GM12891 (cell line): ENCODE measurements at regions not wholly inside any gene's neighbourhood (a gene's known extent, or its start where the extent isn't known, plus 50 kb on each side); places are given as distances from the start of the nearest gene placed in this dataset.

ENCODE experiments used
- DNase-seq: peaks from one replicate; pipeline ENCODE4 v3.0.0; 2011; ENCODE audit warnings: low spot score; ENCODE audit not compliant: insufficient read length
- FAIRE-seq: peaks from 2 replicates; lab custom pipeline; 2011; peaks lifted over from hg19 to GRCh38; lab: Jason Lieb, UNC
- PAX5 ChIP-seq: IDR thresholded peaks from 2 replicates; pipeline ENCODE4 v1.6.1; 2011; ENCODE audit warnings: low read length, moderate library complexity, mild to moderate bottlenecking; ENCODE audit not compliant: insufficient read depth, severe bottlenecking
- POLR2A ChIP-seq: IDR thresholded peaks from 2 replicates; pipeline ENCODE4 v1.6.1; 2011; ENCODE audit warnings: low read depth, low read length, control low read depth
- POLR2AphosphoS5 ChIP-seq: IDR thresholded peaks from 2 replicates; pipeline ENCODE4 v1.6.1; 2011; ENCODE audit warnings: low read depth, low read length, control low read depth
- POU2F2 ChIP-seq: IDR thresholded peaks from 2 replicates; pipeline ENCODE4 v1.6.1; 2011; ENCODE audit warnings: low read depth, mild to moderate bottlenecking, control low read depth, low read length, moderate library complexity
- SPI1 ChIP-seq: IDR thresholded peaks from 2 replicates; pipeline ENCODE4 v1.6.1; 2011; ENCODE audit warnings: low read depth, low read length, control low read depth
- TAF1 ChIP-seq: IDR thresholded peaks from 2 replicates; pipeline ENCODE4 v1.6.1; 2011; ENCODE audit warnings: low read depth, low read length, control low read depth

DNA sequence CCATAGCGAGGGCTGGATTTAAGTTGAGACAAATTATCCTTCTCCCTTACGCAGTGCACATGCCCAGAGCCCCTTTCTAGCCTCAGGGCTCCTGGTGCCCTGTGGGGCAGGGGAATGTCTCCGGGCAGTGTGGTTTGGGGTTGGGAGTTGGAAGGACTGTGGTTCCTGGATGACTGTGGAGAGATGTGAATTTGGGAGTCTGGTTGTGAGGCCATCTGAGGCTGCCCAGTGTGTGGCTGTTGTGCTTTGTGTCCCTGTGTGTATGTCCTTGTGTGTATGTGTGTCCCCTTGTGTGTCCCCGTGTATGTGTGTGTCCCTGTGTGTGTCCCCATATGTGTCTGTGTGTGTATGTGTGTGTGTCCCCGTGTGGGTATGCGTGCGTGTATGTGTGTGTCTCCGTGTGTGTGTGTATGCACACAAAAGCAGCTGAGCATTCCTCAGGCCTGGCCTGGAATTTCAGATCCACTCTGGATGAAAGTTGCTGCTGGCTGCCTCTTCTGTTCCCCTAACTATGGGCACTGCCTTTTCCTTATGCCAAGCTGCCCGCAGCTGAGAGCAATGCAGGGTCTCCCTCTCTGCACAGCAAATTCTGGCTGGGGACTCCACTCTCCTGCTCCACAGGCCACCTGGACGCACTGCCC is 65.4 kb downstream of the UBIAD1 start:
- TF ChIP-seq SPI1 (no peak), POLR2A (no peak), PAX5 (no peak), POLR2AphosphoS5 (no peak), TAF1 (no peak), POU2F2 (no peak)
- DNase-seq, result no peak
- FAIRE-seq, result no peak

DNA sequence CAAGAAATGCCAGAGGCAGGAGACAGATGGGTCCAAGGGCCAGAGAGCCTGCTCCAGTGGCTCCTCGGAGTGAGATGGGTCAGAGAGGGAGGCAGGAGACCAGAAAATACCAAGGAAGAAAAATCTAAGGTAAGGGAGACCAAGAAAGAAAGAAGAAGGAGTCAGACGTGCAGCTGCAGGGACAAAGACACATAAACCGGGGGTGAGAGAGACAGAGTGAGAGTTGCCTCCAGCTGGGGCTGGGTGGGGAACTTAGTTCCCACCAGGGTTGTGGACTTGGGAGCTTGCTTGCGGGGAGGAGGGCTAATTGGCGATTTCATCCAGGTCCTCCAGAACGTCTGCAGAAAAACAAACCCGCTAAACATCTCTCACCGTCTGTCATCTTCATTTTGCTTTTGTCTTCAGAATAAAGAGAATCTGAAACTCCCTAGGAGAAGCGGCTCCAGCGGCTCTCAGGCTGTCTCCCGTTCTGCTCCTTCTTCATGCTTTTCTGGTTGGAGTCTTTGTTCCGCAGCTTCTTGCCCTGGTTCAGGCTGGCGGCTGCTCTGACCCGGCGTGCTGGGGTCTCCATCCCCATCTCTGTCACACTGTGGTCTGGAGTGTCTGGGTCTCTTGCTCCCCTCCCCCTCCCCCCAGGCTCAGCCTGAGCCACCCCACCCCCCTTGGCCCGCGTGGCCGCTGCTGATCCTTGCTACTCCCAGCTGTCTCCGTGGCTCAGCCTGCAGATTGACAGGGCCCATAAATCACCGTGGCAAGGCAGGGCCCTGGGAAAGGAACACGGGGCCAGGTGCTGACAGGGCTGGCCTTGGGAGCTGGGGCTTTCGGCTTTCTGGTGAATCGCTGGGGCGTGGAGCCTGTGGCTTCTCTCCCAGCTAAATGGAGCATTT is 66.6 kb downstream of the UBIAD1 start:
- DNase-seq (no peak), FAIRE-seq (no peak)
- TF ChIP-seq POLR2AphosphoS5 (no peak), TAF1 (no peak), POU2F2 (no peak), SPI1 (no peak), POLR2A (no peak), PAX5 (no peak)

DNA sequence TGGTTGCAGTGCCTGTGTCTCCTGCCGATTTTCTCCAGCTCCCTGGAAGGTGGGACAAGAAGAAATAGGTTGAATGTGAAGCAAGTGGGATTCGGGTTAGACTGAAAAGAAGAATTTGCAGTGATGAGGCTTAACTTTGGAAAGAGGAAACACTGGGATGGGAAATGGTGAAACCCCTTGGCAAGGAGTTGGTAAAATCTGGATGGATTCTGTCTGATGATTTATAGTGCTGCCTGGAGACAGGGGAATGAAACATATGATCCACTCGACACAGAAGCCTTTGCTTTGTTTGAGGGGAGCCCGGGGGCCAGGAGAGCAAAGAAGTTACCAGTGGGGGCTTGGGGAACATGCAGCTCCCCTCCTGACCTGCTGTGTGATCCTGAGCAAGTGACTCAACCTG is 67.2 kb downstream of the UBIAD1 start:
- FAIRE-seq, result no peak
- TF ChIP-seq POLR2A (no peak), POU2F2 (no peak), POLR2AphosphoS5 (no peak), PAX5 (no peak), SPI1 (no peak), TAF1 (no peak)
- DNase-seq, result no peak

DNA sequence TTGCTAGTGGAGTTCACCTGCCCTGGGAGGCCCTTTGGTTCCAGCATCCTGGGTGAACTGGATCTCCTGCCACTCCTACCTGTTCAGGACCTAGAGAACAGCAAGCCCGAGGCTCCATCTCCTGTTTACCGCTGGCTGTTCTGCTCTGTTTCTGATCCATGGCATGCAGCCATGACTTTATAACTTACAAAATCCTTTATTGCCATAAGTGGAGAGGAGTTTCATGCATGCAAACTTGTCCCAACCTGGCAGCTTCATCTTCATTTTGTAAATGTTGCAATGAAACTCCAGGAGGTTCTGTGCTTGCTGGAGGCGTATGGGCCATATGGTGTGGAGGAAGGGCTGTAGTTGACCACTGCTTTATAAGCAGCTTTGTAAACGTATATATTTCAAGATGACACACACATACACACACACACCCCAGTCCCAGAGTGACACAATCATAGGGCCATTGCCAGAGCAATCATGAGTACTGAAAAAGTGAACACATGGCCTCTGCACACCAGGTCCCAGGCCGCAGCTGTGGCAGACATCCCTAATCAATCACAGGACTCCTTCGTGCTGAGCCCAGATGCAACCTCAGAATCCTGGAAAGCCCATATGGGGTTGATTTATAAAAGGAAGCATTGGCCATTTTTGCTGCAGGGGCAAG is 69.0 kb downstream of the UBIAD1 start:
- TF ChIP-seq POU2F2, result no peak
- TF ChIP-seq TAF1, result no peak
- no peak for TF ChIP-seq POLR2A
- TF ChIP-seq POLR2AphosphoS5, result no peak
- no peak for TF ChIP-seq SPI1
- TF ChIP-seq PAX5, result no peak
- no peak for DNase-seq
- no peak for FAIRE-seq

DNA sequence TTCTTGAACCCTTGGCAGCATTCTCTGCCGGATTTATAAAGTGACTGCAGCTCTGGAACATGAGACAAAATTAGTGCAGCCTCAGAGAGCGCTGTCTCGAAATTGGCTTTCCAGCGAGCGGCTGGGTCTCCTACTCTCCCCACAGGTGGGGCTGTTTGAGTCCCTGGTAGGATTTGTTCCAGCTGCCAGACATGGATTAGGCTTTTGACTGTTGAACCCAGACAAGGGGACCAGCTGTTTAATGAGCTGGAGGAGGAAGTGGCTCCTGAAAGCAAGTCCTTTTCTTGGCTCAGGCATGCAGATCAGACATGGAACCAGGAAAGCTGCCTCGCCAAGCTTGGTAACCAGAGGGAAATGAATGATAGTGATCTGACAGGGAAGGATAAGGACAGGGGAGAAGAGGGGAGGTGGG is 69.6 kb downstream of the UBIAD1 start:
- FAIRE-seq, result no peak
- DNase-seq, result no peak
- no peak for TF ChIP-seq SPI1
- TF ChIP-seq POU2F2, result no peak
- no peak for TF ChIP-seq PAX5
- TF ChIP-seq POLR2A, result no peak
- no peak for TF ChIP-seq TAF1
- no peak for TF ChIP-seq POLR2AphosphoS5

DNA sequence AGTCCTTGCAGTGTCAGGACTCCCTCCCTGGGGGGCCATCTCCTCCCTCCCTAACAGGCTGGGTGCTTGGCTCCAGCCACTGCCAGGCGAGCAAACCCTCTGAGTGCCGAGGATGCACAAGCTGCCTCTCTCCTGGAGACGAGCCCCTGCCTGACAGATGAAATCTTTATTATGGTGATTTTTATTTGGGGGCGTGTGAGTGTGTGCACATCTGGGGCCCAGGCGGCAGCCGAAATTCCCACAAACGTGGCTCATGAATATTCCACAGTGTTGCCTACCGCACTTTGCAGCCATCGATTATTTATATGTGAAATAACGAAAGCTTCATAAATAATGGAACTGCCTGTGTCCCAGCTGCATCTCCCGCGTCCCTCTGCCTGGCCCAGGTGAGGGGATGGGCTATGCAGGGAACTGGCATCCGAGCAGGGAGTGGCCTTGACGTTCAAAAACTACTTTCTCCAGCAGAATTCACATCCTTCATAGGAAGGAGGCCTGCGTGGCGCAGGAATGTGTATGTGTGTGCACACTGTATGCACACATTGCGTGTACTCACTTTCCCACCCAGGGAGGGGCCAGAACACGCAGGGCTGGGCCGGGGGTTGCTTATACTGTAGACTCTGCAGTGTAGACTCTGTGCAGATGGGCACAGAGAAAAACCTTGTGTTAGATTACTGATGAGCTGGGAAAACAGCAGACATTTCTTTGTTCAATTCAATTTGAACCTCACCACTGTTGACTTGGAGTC is 73.1 kb downstream of the UBIAD1 start:
- TF ChIP-seq POLR2AphosphoS5, result no peak
- TF ChIP-seq TAF1, result no peak
- no peak for TF ChIP-seq SPI1
- TF ChIP-seq PAX5, result no peak
- TF ChIP-seq POLR2A, result no peak
- TF ChIP-seq POU2F2, result no peak
- no peak for FAIRE-seq
- DNase-seq, result no peak

DNA sequence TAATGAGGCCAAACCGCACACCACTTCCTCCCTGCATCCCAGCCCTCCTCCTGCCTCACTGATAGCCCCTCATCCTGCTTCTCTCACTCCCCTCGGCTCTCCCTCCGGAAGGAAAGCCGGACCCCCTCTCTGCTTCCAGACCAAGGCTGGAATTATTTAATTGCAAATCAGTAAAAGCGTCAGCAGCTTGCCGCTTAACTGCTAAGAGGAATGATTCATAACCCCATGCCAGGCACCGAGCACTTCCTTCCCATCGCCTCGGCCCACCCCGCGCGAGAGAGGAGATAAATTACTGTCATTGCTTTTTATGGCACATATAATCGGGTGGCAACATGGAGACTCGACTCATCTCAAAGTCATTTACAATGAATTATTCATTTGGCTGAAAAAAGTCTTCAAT is 77.3 kb downstream of the UBIAD1 start:
- TF ChIP-seq PAX5 (no peak), POU2F2 (no peak), POLR2AphosphoS5 (no peak), TAF1 (no peak), SPI1 (no peak), POLR2A (no peak)
- DNase-seq (no peak), FAIRE-seq (no peak)

DNA sequence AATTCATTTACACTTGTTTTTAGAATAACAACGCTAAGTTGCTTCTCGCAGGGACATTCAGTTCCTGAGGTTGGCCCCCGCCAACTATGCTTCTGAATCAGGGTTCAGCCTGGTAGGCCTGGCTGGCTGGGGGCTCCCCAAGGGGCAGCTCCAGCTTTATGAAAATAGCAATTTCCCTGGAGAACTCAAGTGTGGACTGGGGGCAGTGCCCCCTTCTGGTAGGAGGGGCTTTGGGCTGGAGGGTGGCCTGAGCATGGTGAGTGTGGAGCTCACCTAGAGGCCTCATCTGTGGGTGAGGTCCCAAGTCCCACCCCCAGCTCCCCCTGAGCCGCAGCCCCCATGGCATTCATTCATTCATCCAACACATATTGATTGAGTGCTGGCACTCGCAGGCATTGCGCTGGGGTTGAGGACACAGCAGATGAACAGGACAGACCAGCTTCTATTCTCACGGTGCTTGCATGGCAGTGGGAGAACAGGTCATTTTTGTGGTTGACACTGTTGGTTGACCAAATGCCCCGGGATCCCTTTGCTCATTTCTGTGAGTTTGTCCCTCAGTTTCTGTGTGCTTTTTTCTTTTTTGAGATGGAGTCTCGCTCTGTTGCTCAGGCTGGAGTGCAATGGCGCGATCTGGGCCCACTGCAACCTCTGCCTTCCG is 79.2 kb downstream of the UBIAD1 start:
- TF ChIP-seq PAX5, result no peak
- no peak for TF ChIP-seq POLR2AphosphoS5
- TF ChIP-seq POLR2A, result no peak
- no peak for TF ChIP-seq TAF1
- no peak for TF ChIP-seq SPI1
- TF ChIP-seq POU2F2, result no peak
- FAIRE-seq (no peak), DNase-seq (no peak)
